Vagina (tissue), 2 donors: ENCODE measurements at regions not wholly inside any gene's neighbourhood (a gene's known extent, or its start where the extent isn't known, plus 50 kb on each side); places are given as distances from the start of the nearest gene placed in this dataset.

ENCODE experiments used
- DNase-seq, 2 donors: peaks; one replicate each; pipeline ENCODE4 v3.0.0-alpha.2; 2017; ENCODE audit errors: extremely low spot score in 2 of 2
- H3K27ac ChIP-seq: fragments of 200-600 bp; sonication (generic); one replicate; pipeline ENCODE4 v1.5.1; 2019
- H3K27me3 ChIP-seq: fragments of 200-600 bp; sonication (generic); one replicate; pipeline ENCODE4 v1.5.1; 2019
- H3K36me3 ChIP-seq, 2 donors: fragments of 200-600 bp; sonication (generic); one replicate each; pipeline ENCODE4 v1.5.1; 2017 to 2019
- H3K4me1 ChIP-seq: fragments of 200-600 bp; sonication (generic); one replicate; pipeline ENCODE4 v1.5.1; 2019
- H3K4me3 ChIP-seq, 2 donors: fragments of 200-600 bp; sonication (generic); 1 replicate in 1 of 2; 2 replicates in 1 of 2; pipeline ENCODE4 v1.5.1; 2016 to 2019
- H3K9me3 ChIP-seq: fragments of 200-600 bp; sonication (generic); one replicate; pipeline ENCODE4 v1.5.1; 2019
- CTCF ChIP-seq, 3 experiments: fragments of 450-650 bp in 2 of 3; fragments of 200-600 bp in 1 of 3; sonication (generic) in 1 of 3; IDR thresholded peaks; one replicate each; pipeline ENCODE4 v1.5.1; 2017 to 2019; ENCODE audit warnings: antibody characterized with exemption in 3 of 3, mild to moderate bottlenecking in 2 of 3, moderate library complexity in 2 of 3
- POLR2A ChIP-seq, 2 donors: fragments of 450-650 bp; IDR thresholded peaks; one replicate each; pipeline ENCODE4 v1.6.1; 2017; ENCODE audit warnings: antibody characterized with exemption in 2 of 2, mild to moderate bottlenecking in 2 of 2, moderate library complexity in 2 of 2
- POLR2AphosphoS5 ChIP-seq, 2 donors: sonication (generic); formaldehyde crosslinking; IDR thresholded peaks; one replicate each; pipeline ENCODE4 v1.9.0; 2017; ENCODE audit warnings: antibody characterized with exemption in 2 of 2, mild to moderate bottlenecking in 2 of 2, low read depth in 1 of 2; ENCODE audit not compliant: insufficient read depth in 1 of 2
- intact Hi-C: fragments of 100-400 bp; cut with DNase I; formaldehyde crosslinking; loops from one replicate; pipeline ENCODE4 v1.15.1; 2023

- Histone ChIP-seq H3K36me3 (no peaks in the 10 kb centered on the region), H3K4me3 (no peak overlapping the region), H3K4me1 (no peaks in the 10 kb centered on the region), H3K9me3 (no peaks in the 10 kb centered on the region), H3K27ac (no peak overlapping the region), H3K27me3 (no peaks in the 10 kb centered on the region)
- intact Hi-C loops, result no loop called here
- no peak for TF ChIP-seq POLR2A (IDR thresholded peaks at IDR 0.05)
- TF ChIP-seq CTCF (IDR thresholded peaks at IDR 0.05), result no peak
- no peak for TF ChIP-seq POLR2AphosphoS5 (IDR thresholded peaks at IDR 0.05; ENCODE audit: insufficient read depth in 1 of 2, low read depth in 1 of 2)
- no peak for DNase-seq
Observed at GRCh38 chr2:192735447-192735846, 540.7 kb upstream of the TMEFF2 start.

GRCh38 chr2:192729369-192729768 is 534.6 kb upstream of the TMEFF2 start:
- H3K27ac ChIP-seq, result no peak overlapping the region
- no peaks in the 10 kb centered on the region for H3K36me3 ChIP-seq
- H3K4me3 ChIP-seq, result no peak overlapping the region
- intact Hi-C loops, result loop anchor here (5.0 kb wide), 1 partner anchor 178 kb away; no protein-coding TSS in a partner anchor
- DNase-seq, result no peak
- no peaks in the 10 kb centered on the region for H3K4me1 ChIP-seq
- TF ChIP-seq POLR2AphosphoS5 (IDR thresholded peaks at IDR 0.05; ENCODE audit: insufficient read depth in 1 of 2, low read depth in 1 of 2) (no peak), CTCF (IDR thresholded peaks at IDR 0.05) (no peak), POLR2A (IDR thresholded peaks at IDR 0.05) (no peak)
- H3K9me3 ChIP-seq, result no peaks in the 10 kb centered on the region
- no peaks in the 10 kb centered on the region for H3K27me3 ChIP-seq

- no peak for TF ChIP-seq CTCF (IDR thresholded peaks at IDR 0.05)
- TF ChIP-seq POLR2AphosphoS5 (IDR thresholded peaks at IDR 0.05; ENCODE audit: insufficient read depth in 1 of 2, low read depth in 1 of 2), result no peak
- DNase-seq, result no peak
- H3K36me3 ChIP-seq, result no peaks in the 10 kb centered on the region
- intact Hi-C loops, result loop anchor here (5.0 kb wide), 1 partner anchor 181 kb away; no protein-coding TSS in a partner anchor
- H3K4me1 ChIP-seq, result no peaks in the 10 kb centered on the region
- H3K4me3 ChIP-seq, result no peak overlapping the region
- no peak overlapping the region for H3K27ac ChIP-seq
- H3K27me3 ChIP-seq, result no peaks in the 10 kb centered on the region
- H3K9me3 ChIP-seq, result no peaks in the 10 kb centered on the region
Observed at GRCh38 chr2:192725991-192726390, 531.3 kb upstream of the TMEFF2 start.

GRCh38 chr2:192719629-192720028 is 524.9 kb upstream of the TMEFF2 start:
- TF ChIP-seq POLR2A (IDR thresholded peaks at IDR 0.05), result no peak
- no peak for TF ChIP-seq CTCF (IDR thresholded peaks at IDR 0.05)
- no peak for TF ChIP-seq POLR2AphosphoS5 (IDR thresholded peaks at IDR 0.05; ENCODE audit: insufficient read depth in 1 of 2, low read depth in 1 of 2)
- Histone ChIP-seq H3K36me3 (no peaks in the 10 kb centered on the region), H3K4me3 (no peak overlapping the region), H3K4me1 (no peaks in the 10 kb centered on the region), H3K27me3 (no peaks in the 10 kb centered on the region), H3K9me3 (no peaks in the 10 kb centered on the region), H3K27ac (no peak overlapping the region)
- intact Hi-C loops, result no loop called here
- no peak for DNase-seq

- Histone ChIP-seq H3K4me1 (no peaks in the 10 kb centered on the region), H3K27ac (no peak overlapping the region), H3K4me3 (no peak overlapping the region), H3K27me3 (no peaks in the 10 kb centered on the region), H3K36me3 (no peaks in the 10 kb centered on the region), H3K9me3 (no peaks in the 10 kb centered on the region)
- TF ChIP-seq POLR2AphosphoS5 (IDR thresholded peaks at IDR 0.05; ENCODE audit: insufficient read depth in 1 of 2, low read depth in 1 of 2) (no peak), CTCF (IDR thresholded peaks at IDR 0.05) (no peak), POLR2A (IDR thresholded peaks at IDR 0.05) (no peak)
- no peak for DNase-seq
- intact Hi-C loops, result no loop called here
Observed at GRCh38 chr2:192718340-192718739, 523.6 kb upstream of the TMEFF2 start.
